IPS DF 6.9 (cell line): ENCODE measurements at regions not wholly inside any gene's neighbourhood (a gene's known extent, or its start where the extent isn't known, plus 50 kb on each side); places are given as distances from the start of the nearest gene placed in this dataset.

Experiments
- DNase-seq: peaks from one replicate; pipeline ENCODE4 v3.0.0-alpha.2; 2013; ENCODE audit warnings: low read depth, low spot score
- H3K27ac ChIP-seq: one replicate; pipeline ENCODE4 v1.5.1; 2013; ENCODE audit warnings: low read length, control low read depth
- H3K27me3 ChIP-seq: 2 replicates; pipeline ENCODE4 v1.6.1; 2013; ENCODE audit warnings: mild to moderate bottlenecking, low read length; ENCODE audit not compliant: control insufficient read depth, insufficient read depth
- H3K36me3 ChIP-seq: 2 replicates; pipeline ENCODE4 v1.6.1; 2013; ENCODE audit warnings: low read length; ENCODE audit not compliant: control insufficient read depth, insufficient read depth
- H3K4me1 ChIP-seq: 2 replicates; pipeline ENCODE4 v1.6.1; 2013; ENCODE audit warnings: low read length; ENCODE audit not compliant: control insufficient read depth, insufficient read depth
- H3K4me3 ChIP-seq: 2 replicates; pipeline ENCODE4 v1.5.1; 2013; ENCODE audit warnings: mild to moderate bottlenecking, low read length
- H3K9me3 ChIP-seq: 2 replicates; pipeline ENCODE4 v1.6.1; 2013; ENCODE audit warnings: low read length, inconsistent platforms; ENCODE audit not compliant: control insufficient read depth, insufficient read depth
- WGBS: extraction: QIAGEN DNeasy Blood & Tissue Kit; methylation state at CpG from one replicate; pipeline ENCODE4 v1.1.7; 2013; ENCODE audit warnings: mixed read lengths, missing lambda C conversion rate; ENCODE audit not compliant: insufficient read length, insufficient coverage; 5-methylcytosine and 5-hydroxymethylcytosine counted together

DNA sequence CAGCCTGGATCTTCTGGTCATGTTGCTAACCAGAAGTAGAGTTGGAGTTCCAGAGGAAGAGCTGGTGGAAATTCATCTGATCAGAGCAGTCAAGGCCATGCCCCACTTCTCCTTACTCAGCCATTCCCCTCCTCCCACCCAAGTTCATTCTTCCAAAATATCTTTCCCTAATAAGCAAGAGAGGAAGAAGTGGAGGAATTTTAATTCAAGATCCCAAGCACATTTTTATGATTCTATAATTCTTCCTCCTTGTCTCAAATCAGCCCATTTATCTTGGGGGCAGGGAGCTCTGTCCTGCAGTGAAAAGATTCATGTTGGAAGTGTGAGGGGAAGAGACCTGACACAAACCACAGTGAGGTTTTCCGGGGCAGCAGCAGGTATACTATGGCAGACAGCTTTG, 85.0 kb upstream of the GALNT15 start:
- WGBS = no CpG with 5 or more reads among the region's 1 CpG
- H3K27me3 ChIP-seq = no peaks in the 10 kb centered on the region
- no peak for DNase-seq
- no peaks in the 10 kb centered on the region for H3K9me3 ChIP-seq
- no peaks in the 10 kb centered on the region for H3K36me3 ChIP-seq
- H3K4me3 ChIP-seq = no peak overlapping the region
- no peaks in the 10 kb centered on the region for H3K4me1 ChIP-seq
- no peak overlapping the region for H3K27ac ChIP-seq

DNA sequence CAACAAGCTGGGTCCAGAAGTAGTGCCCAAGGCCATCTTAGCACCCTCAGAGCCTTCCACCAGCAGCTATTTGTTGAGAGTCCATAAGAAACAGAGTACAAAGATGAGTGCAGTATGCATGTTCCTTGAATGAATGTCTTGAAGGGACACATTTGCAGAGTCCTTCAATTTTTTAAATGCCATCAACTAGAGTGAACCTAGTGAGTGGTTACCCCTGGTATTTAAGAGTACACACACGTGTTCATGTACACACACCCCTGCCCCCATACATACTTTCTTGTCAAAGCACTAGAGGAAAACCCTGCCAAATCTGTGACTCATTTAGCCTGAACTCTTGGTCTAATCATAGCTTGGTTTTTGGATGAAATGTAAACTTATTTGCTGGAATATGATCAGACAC, 84.5 kb upstream of the GALNT15 start:
- WGBS = no CpG with 5 or more reads among the region's 1 CpG
- DNase-seq = no peak
- H3K9me3 ChIP-seq = no peaks in the 10 kb centered on the region
- no peaks in the 10 kb centered on the region for H3K4me1 ChIP-seq
- no peaks in the 10 kb centered on the region for H3K36me3 ChIP-seq
- H3K27me3 ChIP-seq = no peaks in the 10 kb centered on the region
- no peak overlapping the region for H3K27ac ChIP-seq
- no peak overlapping the region for H3K4me3 ChIP-seq

DNA sequence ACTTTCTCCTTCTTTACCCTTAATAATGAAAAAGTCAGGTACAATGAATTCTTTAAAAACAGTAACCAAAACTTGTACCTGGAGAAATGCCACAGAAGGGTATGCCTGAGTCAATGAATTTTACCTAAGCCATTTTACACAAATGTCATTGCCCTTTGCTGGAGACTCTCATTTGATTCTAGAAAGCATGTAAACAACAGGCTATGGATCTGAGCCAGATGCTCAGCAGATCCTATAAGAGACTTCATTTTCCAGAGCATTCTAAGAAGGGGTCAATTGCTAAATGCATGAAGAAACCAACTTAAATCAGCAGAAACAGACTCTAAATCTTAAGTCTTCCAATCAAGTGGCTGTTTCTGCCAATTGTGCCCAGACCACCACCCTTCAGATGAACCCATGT, 83.8 kb upstream of the GALNT15 start:
- Histone ChIP-seq H3K27ac (no peak overlapping the region), H3K36me3 (no peaks in the 10 kb centered on the region), H3K27me3 (no peaks in the 10 kb centered on the region), H3K4me3 (no peak overlapping the region), H3K9me3 (no peaks in the 10 kb centered on the region), H3K4me1 (no peaks in the 10 kb centered on the region)
- DNase-seq = no peak

DNA sequence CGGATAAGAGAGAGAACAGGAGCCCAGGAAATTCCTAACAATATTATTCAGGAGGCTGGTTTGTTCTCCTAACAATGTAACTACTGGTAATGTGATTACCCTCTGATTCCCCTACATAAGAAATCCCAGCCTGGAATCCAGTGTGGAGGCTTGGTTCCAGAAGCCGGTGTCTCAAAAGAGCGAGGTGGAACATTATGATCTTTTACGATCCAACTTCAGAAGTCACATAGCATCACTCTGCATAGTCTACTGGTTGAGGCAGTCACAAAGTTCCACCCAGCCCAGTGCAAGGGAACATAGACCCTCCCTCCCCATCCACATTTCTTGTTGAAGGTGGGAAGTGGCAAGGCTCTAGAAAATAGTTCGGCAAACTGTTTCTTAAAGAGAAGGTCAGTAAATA, 81.6 kb upstream of the GALNT15 start:
- no peak overlapping the region for H3K4me3 ChIP-seq
- no CpG with 5 or more reads among the region's 5 CpGs for WGBS
- H3K27ac ChIP-seq = no peak overlapping the region
- no peaks in the 10 kb centered on the region for H3K4me1 ChIP-seq
- H3K36me3 ChIP-seq = no peaks in the 10 kb centered on the region
- H3K9me3 ChIP-seq = no peaks in the 10 kb centered on the region
- no peaks in the 10 kb centered on the region for H3K27me3 ChIP-seq
- DNase-seq = no peak

DNA sequence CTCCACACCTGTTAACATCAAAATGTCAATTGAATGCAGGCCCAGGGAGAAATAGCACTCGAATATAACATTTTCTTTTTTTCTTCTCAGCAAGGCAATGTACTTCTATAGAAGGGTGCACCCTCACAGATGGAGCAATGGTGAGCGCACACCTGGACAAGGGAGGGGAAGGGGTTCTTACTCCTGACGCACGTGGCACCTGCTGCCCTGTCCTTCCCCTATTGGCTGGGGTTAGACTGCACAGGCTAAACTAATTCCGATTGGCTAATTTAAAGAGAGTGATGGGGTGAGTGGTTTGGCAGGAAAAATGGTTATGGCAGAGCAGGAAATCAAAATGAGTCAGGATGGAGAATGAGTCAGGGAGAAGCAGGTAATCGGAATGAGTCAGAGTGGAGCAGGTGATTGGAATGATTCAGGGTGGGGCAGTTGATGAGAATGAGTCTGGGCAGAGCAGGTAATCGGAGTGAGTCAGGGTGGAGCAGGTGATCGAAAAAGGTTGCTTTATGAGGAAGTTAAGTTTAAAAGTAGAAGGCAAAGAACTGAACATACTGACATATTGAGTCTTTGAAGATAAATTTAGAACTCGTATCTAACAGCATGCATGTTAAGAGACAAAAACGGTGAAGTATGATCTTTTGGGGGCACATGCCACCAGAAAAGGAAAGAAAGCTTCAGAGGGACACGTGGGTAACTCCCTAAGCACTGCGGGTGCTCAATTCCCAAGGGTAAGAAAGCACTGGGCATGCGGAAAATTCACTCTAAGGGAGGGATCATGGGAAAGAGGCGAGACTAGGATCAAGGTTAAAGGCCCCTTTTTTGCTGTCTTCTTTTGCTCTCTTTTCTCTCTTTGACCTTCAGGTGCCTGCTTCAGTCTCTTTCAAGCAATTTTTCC, 72.9 kb upstream of the GALNT15 start:
- H3K9me3 ChIP-seq = no peaks in the 10 kb centered on the region
- no peak for DNase-seq
- no CpG with 5 or more reads among the region's 14 CpGs for WGBS
- no peaks in the 10 kb centered on the region for H3K36me3 ChIP-seq
- H3K4me1 ChIP-seq = no peaks in the 10 kb centered on the region
- H3K27me3 ChIP-seq = no peaks in the 10 kb centered on the region
- H3K27ac ChIP-seq = no peak overlapping the region
- no peak overlapping the region for H3K4me3 ChIP-seq

DNA sequence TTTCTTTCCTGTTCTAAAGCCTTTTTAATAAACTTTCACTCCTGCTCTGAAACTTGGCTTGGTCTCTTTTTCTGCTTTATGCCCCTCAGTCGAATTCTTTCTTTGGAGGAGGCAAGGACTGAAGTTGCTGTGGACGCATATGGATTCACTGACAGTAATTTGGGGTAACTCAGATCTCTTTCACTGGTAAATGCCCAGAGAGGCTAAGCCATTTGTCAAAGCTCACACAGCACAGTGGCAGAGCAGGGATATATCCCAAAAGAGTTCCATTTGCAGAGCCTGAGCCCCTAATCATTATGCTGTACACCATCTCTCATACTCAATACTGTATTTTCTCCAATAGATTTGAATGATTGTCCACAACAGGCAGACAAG, 72.3 kb upstream of the GALNT15 start:
- no peak overlapping the region for H3K4me3 ChIP-seq
- H3K27ac ChIP-seq = no peak overlapping the region
- DNase-seq = no peak
- no peaks in the 10 kb centered on the region for H3K4me1 ChIP-seq
- H3K27me3 ChIP-seq = no peaks in the 10 kb centered on the region
- WGBS = no CpG with 5 or more reads among the region's 2 CpGs
- no peaks in the 10 kb centered on the region for H3K9me3 ChIP-seq
- H3K36me3 ChIP-seq = no peaks in the 10 kb centered on the region

DNA sequence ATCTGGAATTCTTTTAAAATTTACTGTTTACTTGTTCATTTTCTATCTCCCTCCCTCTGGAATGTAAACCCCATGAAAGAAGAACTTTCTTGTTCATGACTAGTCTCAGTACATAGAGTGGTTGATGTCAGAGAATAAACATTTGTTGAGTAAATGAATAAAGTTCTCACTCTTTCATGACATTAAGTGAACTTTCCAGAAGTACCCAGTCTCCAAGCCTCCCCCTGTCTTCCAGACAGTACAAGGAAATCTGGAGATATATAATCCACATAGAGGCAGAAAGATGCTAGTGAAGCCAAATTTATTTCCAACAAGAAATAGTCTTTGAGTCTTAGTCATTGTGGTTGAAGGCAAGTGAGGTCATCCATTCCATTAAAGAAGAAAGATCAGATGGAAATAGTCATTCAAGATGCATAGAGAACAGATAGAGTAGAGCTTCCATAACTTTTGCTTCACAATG, 71.5 kb upstream of the GALNT15 start:
- no peaks in the 10 kb centered on the region for H3K27me3 ChIP-seq
- no peak for DNase-seq
- H3K9me3 ChIP-seq = no peaks in the 10 kb centered on the region
- no peak overlapping the region for H3K27ac ChIP-seq
- H3K4me1 ChIP-seq = no peaks in the 10 kb centered on the region
- H3K36me3 ChIP-seq = no peaks in the 10 kb centered on the region
- no peak overlapping the region for H3K4me3 ChIP-seq

DNA sequence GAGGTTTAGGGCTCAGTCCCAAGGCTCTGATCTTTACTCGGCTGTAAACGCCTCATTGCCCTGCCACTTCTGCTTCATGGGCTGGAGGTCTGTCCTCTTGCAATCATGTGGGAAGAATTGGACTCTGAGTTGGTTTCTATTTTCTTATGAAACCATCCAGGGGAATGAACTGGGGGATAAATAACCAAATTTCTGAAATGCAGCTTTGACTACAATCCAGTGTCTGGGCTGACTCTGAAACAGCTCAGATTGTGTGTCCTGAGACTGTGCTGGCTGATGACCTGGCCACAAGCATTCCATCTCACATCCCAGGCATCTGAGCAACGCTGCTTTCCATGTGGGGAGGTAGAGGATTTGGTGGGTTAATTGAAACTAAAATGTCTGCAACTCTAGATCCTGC, 71.0 kb upstream of the GALNT15 start:
- H3K27me3 ChIP-seq = no peaks in the 10 kb centered on the region
- WGBS = no CpG with 5 or more reads among the region's 3 CpGs
- no peak for DNase-seq
- H3K4me3 ChIP-seq = no peak overlapping the region
- H3K27ac ChIP-seq = no peak overlapping the region
- no peaks in the 10 kb centered on the region for H3K9me3 ChIP-seq
- H3K4me1 ChIP-seq = no peaks in the 10 kb centered on the region
- H3K36me3 ChIP-seq = no peaks in the 10 kb centered on the region

DNA sequence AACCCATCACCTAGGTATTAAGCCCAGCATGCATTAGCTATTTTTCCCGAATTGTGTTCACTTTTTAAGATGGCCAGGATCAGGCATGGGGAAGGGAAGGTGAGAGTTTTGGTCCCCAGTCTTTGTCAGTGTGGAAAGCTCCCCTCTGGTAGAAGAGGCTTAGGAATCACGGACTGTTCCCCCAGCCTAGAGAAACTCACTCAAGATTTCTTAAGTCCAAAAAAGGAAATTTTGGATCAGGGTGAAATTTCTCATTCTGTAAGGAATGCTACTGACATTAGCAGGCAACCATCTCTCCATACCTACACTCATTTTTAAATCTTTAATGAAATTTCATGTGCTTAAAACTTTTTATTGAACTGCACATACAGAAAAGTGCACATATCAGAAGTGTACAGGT, 70.3 kb upstream of the GALNT15 start:
- H3K9me3 ChIP-seq = no peaks in the 10 kb centered on the region
- no peaks in the 10 kb centered on the region for H3K27me3 ChIP-seq
- H3K27ac ChIP-seq = no peak overlapping the region
- no peaks in the 10 kb centered on the region for H3K4me1 ChIP-seq
- no peak for DNase-seq
- no CpG with 5 or more reads among the region's 2 CpGs for WGBS
- no peaks in the 10 kb centered on the region for H3K36me3 ChIP-seq
- no peak overlapping the region for H3K4me3 ChIP-seq

DNA sequence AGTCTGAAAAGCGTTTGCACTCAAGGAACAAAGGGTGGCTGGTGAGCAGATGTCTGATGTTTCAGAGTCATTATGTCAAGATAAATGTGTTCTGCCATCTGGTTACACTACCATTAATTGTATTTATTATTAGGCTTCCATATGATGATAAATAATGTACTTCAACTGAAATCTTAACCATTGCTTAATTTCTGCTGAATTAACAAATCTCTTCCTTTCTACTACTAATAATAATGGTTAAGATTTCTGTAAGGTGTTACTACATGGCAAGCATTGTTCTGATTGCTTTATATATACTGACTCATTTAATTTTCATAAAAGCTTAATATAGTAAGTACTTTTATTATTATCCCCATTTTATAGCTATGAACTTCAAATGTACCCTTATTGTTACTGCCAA, 68.4 kb upstream of the GALNT15 start:
- Histone ChIP-seq H3K9me3 (no peaks in the 10 kb centered on the region), H3K4me1 (no peaks in the 10 kb centered on the region), H3K27me3 (no peaks in the 10 kb centered on the region), H3K4me3 (no peak overlapping the region), H3K27ac (no peak overlapping the region), H3K36me3 (no peaks in the 10 kb centered on the region)
- no peak for DNase-seq
- WGBS = no CpG with 5 or more reads among the region's 1 CpG

DNA sequence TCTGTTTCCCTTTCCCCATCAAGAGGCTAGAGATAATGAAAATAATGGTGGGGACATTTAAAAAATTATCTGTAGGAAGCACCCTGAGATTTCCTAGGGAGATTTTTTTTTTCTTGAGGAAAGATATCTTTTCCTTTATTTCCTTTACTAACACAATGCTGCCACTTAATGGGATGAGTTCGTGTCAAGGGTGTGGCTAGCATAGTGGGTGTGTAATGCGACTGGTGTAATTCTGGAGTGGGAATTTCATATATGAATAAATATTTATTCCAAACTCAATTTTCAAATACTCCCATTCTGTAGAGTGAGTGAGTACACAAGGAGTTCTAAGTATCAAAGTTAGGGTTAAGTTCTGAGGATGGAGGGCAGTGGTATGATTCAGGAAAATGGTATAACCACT, 66.1 kb upstream of the GALNT15 start:
- H3K4me1 ChIP-seq = no peaks in the 10 kb centered on the region
- no CpG with 5 or more reads among the region's 2 CpGs for WGBS
- DNase-seq = no peak
- no peaks in the 10 kb centered on the region for H3K36me3 ChIP-seq
- no peaks in the 10 kb centered on the region for H3K27me3 ChIP-seq
- H3K27ac ChIP-seq = no peak overlapping the region
- H3K9me3 ChIP-seq = no peaks in the 10 kb centered on the region
- no peak overlapping the region for H3K4me3 ChIP-seq
